PFSK-1 (cell line): ENCODE measurements at regions not wholly inside any gene's neighbourhood (a gene's known extent, or its start where the extent isn't known, plus 50 kb on each side); places are given as distances from the start of the nearest gene placed in this dataset.

ENCODE experiments used
- FOXP2 ChIP-seq: optimal IDR thresholded peaks from 2 replicates; pipeline ENCODE3; 2011; ENCODE audit warnings: borderline replicate concordance, control low read depth, inconsistent platforms; ENCODE audit not compliant: insufficient read depth; ENCODE audit errors: extremely low read length, extremely low read depth
- POLR2AphosphoS5 ChIP-seq: IDR thresholded peaks from 2 replicates; pipeline ENCODE4 v1.6.1; 2012; ENCODE audit warnings: low read depth, mild to moderate bottlenecking, control low read depth, low read length, moderate library complexity
- SIN3A ChIP-seq: IDR thresholded peaks from 2 replicates; pipeline ENCODE4 v1.6.1; 2012; ENCODE audit warnings: mild to moderate bottlenecking, low read length, moderate library complexity, borderline replicate concordance; ENCODE audit not compliant: insufficient read depth
- TAF1 ChIP-seq: IDR thresholded peaks from 2 replicates; pipeline ENCODE4 v1.6.1; 2012; ENCODE audit warnings: low read length, control low read depth, borderline replicate concordance; ENCODE audit not compliant: insufficient read depth
- TF ChIP-seq, protein P1 (sequence below), 2 experiments: IDR thresholded peaks; 2 replicates each; pipeline versions ENCODE4 v1.6.1 to v1.8.0; 2011 to 2012; ENCODE audit warnings: low read depth in 2 of 2, low read length in 2 of 2, control low read depth in 1 of 2, inconsistent platforms in 1 of 2, mild to moderate bottlenecking in 1 of 2, moderate library complexity in 1 of 2; ENCODE audit not compliant: insufficient read depth in 1 of 2

GRCh38 chr5:39863926-39864552 lies 439.3 kb upstream of the DAB2 start:
- TF ChIP-seq FOXP2 = no peak
- TF ChIP-seq, protein P1, sequence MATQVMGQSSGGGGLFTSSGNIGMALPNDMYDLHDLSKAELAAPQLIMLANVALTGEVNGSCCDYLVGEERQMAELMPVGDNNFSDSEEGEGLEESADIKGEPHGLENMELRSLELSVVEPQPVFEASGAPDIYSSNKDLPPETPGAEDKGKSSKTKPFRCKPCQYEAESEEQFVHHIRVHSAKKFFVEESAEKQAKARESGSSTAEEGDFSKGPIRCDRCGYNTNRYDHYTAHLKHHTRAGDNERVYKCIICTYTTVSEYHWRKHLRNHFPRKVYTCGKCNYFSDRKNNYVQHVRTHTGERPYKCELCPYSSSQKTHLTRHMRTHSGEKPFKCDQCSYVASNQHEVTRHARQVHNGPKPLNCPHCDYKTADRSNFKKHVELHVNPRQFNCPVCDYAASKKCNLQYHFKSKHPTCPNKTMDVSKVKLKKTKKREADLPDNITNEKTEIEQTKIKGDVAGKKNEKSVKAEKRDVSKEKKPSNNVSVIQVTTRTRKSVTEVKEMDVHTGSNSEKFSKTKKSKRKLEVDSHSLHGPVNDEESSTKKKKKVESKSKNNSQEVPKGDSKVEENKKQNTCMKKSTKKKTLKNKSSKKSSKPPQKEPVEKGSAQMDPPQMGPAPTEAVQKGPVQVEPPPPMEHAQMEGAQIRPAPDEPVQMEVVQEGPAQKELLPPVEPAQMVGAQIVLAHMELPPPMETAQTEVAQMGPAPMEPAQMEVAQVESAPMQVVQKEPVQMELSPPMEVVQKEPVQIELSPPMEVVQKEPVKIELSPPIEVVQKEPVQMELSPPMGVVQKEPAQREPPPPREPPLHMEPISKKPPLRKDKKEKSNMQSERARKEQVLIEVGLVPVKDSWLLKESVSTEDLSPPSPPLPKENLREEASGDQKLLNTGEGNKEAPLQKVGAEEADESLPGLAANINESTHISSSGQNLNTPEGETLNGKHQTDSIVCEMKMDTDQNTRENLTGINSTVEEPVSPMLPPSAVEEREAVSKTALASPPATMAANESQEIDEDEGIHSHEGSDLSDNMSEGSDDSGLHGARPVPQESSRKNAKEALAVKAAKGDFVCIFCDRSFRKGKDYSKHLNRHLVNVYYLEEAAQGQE (IDR thresholded peaks at IDR 0.05; ENCODE audit: insufficient read depth in 1 of 2, low read depth in 2 of 2, low read length in 2 of 2) = no peak

DNA sequence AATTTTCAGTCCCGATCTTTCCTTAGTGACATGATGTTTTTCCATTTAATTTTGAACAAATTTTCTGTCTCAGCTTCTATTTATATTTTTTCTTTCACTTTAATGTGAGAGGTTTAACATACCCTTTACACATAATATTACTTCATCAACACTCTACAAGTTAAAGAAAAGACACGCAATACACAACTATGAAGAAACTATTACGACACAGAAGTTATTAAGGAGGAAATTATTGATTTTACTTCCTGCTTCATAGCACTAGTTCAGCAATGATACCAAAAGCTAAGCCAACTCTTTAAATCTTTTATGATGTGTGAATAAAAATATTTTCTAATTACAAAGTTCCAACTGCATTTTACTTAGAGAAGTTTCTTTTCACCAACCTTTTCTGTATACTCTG lies 432.3 kb upstream of the DAB2 start:
- TF ChIP-seq TAF1 (no peak), FOXP2 (no peak), POLR2AphosphoS5 (no peak), SIN3A (no peak)
- TF ChIP-seq, protein P1 (IDR thresholded peaks at IDR 0.05; ENCODE audit: insufficient read depth in 1 of 2, low read depth in 2 of 2, low read length in 2 of 2) = no peak

GRCh38 chr5:39854771-39855410 lies 430.1 kb upstream of the DAB2 start:
- TF ChIP-seq, protein P1 (IDR thresholded peaks at IDR 0.05; ENCODE audit: insufficient read depth in 1 of 2, low read depth in 2 of 2, low read length in 2 of 2) = no peak
- no peak for TF ChIP-seq FOXP2
- TF ChIP-seq POLR2AphosphoS5 = no peak
- no peak for TF ChIP-seq TAF1
- no peak for TF ChIP-seq SIN3A

DNA sequence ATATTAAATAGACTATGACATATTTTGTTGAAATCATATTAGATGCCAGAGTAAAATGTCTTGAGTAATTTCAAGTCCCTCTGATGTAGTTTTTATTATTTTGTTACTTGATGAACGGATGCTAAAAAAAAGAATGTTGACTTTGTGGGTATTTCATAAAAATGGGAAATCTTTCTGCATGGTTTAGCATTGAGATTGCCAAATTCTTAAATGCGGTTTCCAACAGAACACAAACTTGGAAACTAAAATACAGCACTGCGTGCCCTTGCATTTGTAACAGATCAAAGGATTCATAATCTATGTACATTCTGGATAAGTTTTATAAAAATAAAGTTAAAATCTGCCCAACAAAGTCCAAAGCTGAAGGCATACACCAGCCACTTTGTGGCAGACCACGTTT lies 425.5 kb upstream of the DAB2 start:
- TF ChIP-seq TAF1 = no peak
- TF ChIP-seq, protein P1 (IDR thresholded peaks at IDR 0.05; ENCODE audit: insufficient read depth in 1 of 2, low read depth in 2 of 2, low read length in 2 of 2) = no peak
- no peak for TF ChIP-seq SIN3A
- no peak for TF ChIP-seq FOXP2
- TF ChIP-seq POLR2AphosphoS5 = no peak
